Activated CD4-positive, alpha-beta T cell treated with anti-CD3 and anti-CD28 coated beads for 36 hours (primary cell): ENCODE measurements at regions not wholly inside any gene's neighbourhood (a gene's known extent, or its start where the extent isn't known, plus 50 kb on each side); places are given as distances from the start of the nearest gene placed in this dataset.
A peak's percentile ranks its signal among the peaks of the same experiment; 100 is the strongest.

Experiments
- ATAC-seq: fragments of 200-7000 bp; cut with Tn5 transposase; one replicate; pipeline ENCODE4 v1.10.0; 2021; ENCODE audit warnings: mild to moderate bottlenecking, moderate library complexity
- CTCF ChIA-PET: fragments of 350-600 bp; sonication (Branson Sonifier 250); formaldehyde crosslinking; loops from one replicate; lab custom pipeline; 2021; ENCODE audit warnings: antibody characterized with exemption; lab: Charles Lee
- POLR2A ChIA-PET: fragments of 350-600 bp; sonication (Branson Sonifier 250); formaldehyde crosslinking; loops from one replicate; lab custom pipeline; 2021; ENCODE audit warnings: antibody characterized with exemption, inconsistent platforms; lab: Charles Lee
- DNase-seq: peaks from one replicate; pipeline ENCODE4 v3.0.0-alpha.2; 2020
- H3K27ac Mint-ChIP-seq: one replicate; pipeline ENCODE4 v1.8.0; 2021; ENCODE audit warnings: mixed read lengths
- H3K27me3 Mint-ChIP-seq: one replicate; pipeline ENCODE4 v1.8.0; 2021; ENCODE audit warnings: mixed read lengths
- H3K36me3 Mint-ChIP-seq: one replicate; pipeline ENCODE4 v1.8.0; 2021; ENCODE audit warnings: low read depth, mixed read lengths
- H3K4me1 Mint-ChIP-seq: one replicate; pipeline ENCODE4 v1.8.0; 2021; ENCODE audit warnings: mixed read lengths
- H3K4me3 Mint-ChIP-seq: one replicate; pipeline ENCODE4 v1.8.0; 2021; ENCODE audit warnings: mild to moderate bottlenecking, moderate library complexity, mixed read lengths
- H3K9me3 Mint-ChIP-seq: one replicate; pipeline ENCODE4 v1.8.0; 2021; ENCODE audit warnings: low read depth, mixed read lengths
- intact Hi-C, 2 experiments: fragments of 100-400 bp; cut with DNase I in 1 of 2; cut with micrococcal nuclease in 1 of 2; formaldehyde crosslinking; loops; one replicate each; pipeline versions ENCODE4 v1.14.2 to v1.15.1; 2022 to 2024; cut with DNase I, micrococcal nuclease

- ChIA-PET POLR2A (interaction anchor here (0.7 to 1.2 kb wide), 3 partner anchors 11 to 97 kb away, joined by 3 to 4 read pairs (median 3); no protein-coding TSS in a partner anchor), CTCF (interaction anchor here (1.2 to 1.9 kb wide), 2 partner anchors 14 to 16 kb away, joined by 5 read pairs; no protein-coding TSS in a partner anchor)
- H3K36me3 Mint-ChIP-seq: peaks cover 11% of the 10 kb centered on the region
- ATAC-seq: peak; percentile 80
- peak overlapping the region; percentile 82 for H3K4me3 Mint-ChIP-seq
- peak overlapping the region; percentile 98 for H3K27ac Mint-ChIP-seq
- no peaks in the 10 kb centered on the region for H3K27me3 Mint-ChIP-seq
- peaks cover 7% of the 10 kb centered on the region for H3K9me3 Mint-ChIP-seq
- peaks cover 73% of the 10 kb centered on the region for H3K4me1 Mint-ChIP-seq
- peak; percentile 66 for DNase-seq
- intact Hi-C loops: loop anchor here (1.0 to 10.0 kb wide), 11 partner anchors 10 to 1470 kb away; partner anchors contain the start of genes UTRN (in 2 of the 2), FBXO30 (in 1 of the 2) and SF3B5 (in 1 of the 2)
Measured at GRCh38 chr6:144344646-144345045, 59.5 kb downstream of the UTRN start.

GRCh38 chr6:144345451-144345850 is 60.3 kb downstream of the UTRN start:
- no peak for DNase-seq
- peak overlapping the region; percentile 98 for H3K27ac Mint-ChIP-seq
- intact Hi-C loops: loop anchor here (2.0 to 10.0 kb wide), 3 partner anchors 61 to 1469 kb away; partner anchors contain the start of genes FBXO30 (in 1 of the 2) and UTRN (in 1 of the 2)
- ChIA-PET CTCF (interaction anchor here (0.6 to 1.9 kb wide), 3 partner anchors 15 to 1491 kb away, joined by 3 to 5 read pairs (median 3); no protein-coding TSS in a partner anchor), POLR2A (interaction anchor here (0.6 to 1.2 kb wide), 4 partner anchors 11 to 98 kb away, joined by 3 to 4 read pairs (median 3); no protein-coding TSS in a partner anchor)
- H3K9me3 Mint-ChIP-seq: peaks cover 7% of the 10 kb centered on the region
- H3K27me3 Mint-ChIP-seq: no peaks in the 10 kb centered on the region
- H3K4me1 Mint-ChIP-seq: peaks cover 79% of the 10 kb centered on the region
- peaks cover 13% of the 10 kb centered on the region for H3K36me3 Mint-ChIP-seq
- peak overlapping the region; percentile 82 for H3K4me3 Mint-ChIP-seq
- no peak for ATAC-seq

- peak; percentile 55 for DNase-seq
- CTCF ChIA-PET: interaction anchor here (1.2 to 1.3 kb wide), 2 partner anchors 17 to 18 kb away, joined by 3 to 5 read pairs; no protein-coding TSS in a partner anchor
- Mint-ChIP-seq H3K9me3 (peaks cover 7% of the 10 kb centered on the region), H3K4me3 (peak overlapping the region; percentile 15), H3K27ac (peak overlapping the region; percentile 91), H3K27me3 (no peaks in the 10 kb centered on the region), H3K4me1 (peaks cover 82% of the 10 kb centered on the region), H3K36me3 (peaks cover 13% of the 10 kb centered on the region)
- ATAC-seq: no peak
- POLR2A ChIA-PET: interaction anchor here (0.9 kb wide), 1 partner anchor 22 kb away, joined by 6 read pairs; no protein-coding TSS in a partner anchor
- intact Hi-C loops: loop anchor here in 1 of 2 experiments (10.0 kb wide), 1 partner anchor 1468 kb away; the partner anchor contains the start of gene FBXO30
Measured at GRCh38 chr6:144346719-144347447, 61.7 kb downstream of the UTRN start.

GRCh38 chr6:144347448-144347759 is 62.3 kb downstream of the UTRN start:
- ChIA-PET CTCF (interaction anchor here (0.7 to 1.3 kb wide), 3 partner anchors 13 to 18 kb away, joined by 3 to 5 read pairs (median 3); no protein-coding TSS in a partner anchor), POLR2A (interaction anchor here (0.9 kb wide), 1 partner anchor 21 kb away, joined by 6 read pairs; no protein-coding TSS in a partner anchor)
- no peaks in the 10 kb centered on the region for H3K27me3 Mint-ChIP-seq
- peaks cover 82% of the 10 kb centered on the region for H3K4me1 Mint-ChIP-seq
- no peak for DNase-seq
- H3K36me3 Mint-ChIP-seq: peaks cover 13% of the 10 kb centered on the region
- peak overlapping the region; percentile 1 for H3K4me3 Mint-ChIP-seq
- peaks cover 7% of the 10 kb centered on the region for H3K9me3 Mint-ChIP-seq
- intact Hi-C loops: loop anchor here in 1 of 2 experiments (10.0 kb wide), 1 partner anchor 1467 kb away; the partner anchor contains the start of gene FBXO30
- ATAC-seq: no peak
- peak overlapping the region; percentile 91 for H3K27ac Mint-ChIP-seq

GRCh38 chr6:144347933-144348332 is 62.8 kb downstream of the UTRN start:
- peaks cover 13% of the 10 kb centered on the region for H3K36me3 Mint-ChIP-seq
- peaks cover 7% of the 10 kb centered on the region for H3K9me3 Mint-ChIP-seq
- DNase-seq: no peak
- no peak overlapping the region for H3K4me3 Mint-ChIP-seq
- H3K27ac Mint-ChIP-seq: peak overlapping the region; percentile 96
- no peaks in the 10 kb centered on the region for H3K27me3 Mint-ChIP-seq
- POLR2A ChIA-PET: interaction anchor here (0.6 kb wide), 1 partner anchor 561 kb away, joined by 3 read pairs; no protein-coding TSS in a partner anchor
- CTCF ChIA-PET: interaction anchor here (0.7 to 1.3 kb wide), 2 partner anchors 12 to 16 kb away, joined by 3 read pairs; no protein-coding TSS in a partner anchor
- ATAC-seq: no peak
- intact Hi-C loops: loop anchor here in 1 of 2 experiments (10.0 kb wide), 1 partner anchor 1467 kb away; the partner anchor contains the start of gene FBXO30
- peaks cover 82% of the 10 kb centered on the region for H3K4me1 Mint-ChIP-seq

DNA sequence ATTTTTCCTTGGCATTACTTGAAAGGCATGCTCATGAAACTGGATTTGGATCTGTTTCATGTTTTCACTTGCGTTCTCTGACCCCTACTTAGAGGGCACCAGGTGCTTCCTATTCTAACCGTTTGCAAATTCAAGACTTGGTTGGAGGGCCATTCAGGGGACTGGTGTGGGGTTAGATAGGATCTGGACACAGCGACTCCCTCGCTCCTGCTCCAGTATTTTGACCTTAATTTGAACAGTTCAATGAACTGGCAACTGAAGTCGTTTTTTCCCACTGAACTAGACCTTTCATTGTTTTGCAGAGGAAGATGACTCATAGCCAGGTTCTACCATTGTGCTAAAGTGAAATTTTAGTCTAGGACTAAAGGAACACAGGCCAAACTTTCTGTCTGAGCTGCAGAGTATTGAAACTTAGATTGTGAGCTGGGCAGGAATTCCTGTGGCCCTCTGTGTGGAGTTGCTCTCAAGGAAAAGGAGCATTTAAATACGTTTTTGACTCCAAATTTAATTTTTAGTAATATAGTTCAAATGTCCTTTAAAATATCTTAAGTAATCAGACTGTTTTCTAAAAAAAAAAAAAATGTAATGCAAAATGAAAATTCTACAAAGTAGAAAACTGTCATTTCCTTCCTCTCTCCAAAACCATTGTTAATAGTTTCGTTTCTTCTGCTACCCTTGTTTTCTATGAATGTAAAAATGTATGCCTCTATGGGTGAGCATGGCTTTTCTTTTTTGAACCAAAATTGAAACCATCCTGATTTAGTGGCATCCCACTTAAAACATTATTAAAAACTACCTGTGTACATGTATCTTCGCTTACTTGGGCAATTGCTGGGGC is 64.8 kb downstream of the UTRN start:
- no peaks in the 10 kb centered on the region for H3K27me3 Mint-ChIP-seq
- peak overlapping the region; percentile 96 for H3K27ac Mint-ChIP-seq
- ATAC-seq (peak; percentile 45), DNase-seq (no peak)
- intact Hi-C loops: loop anchor here (2.0 to 10.0 kb wide), 6 partner anchors 15 to 1465 kb away; partner anchors contain the start of gene FBXO30 (in 1 of the 2)
- CTCF ChIA-PET: no interaction called here
- H3K36me3 Mint-ChIP-seq: peaks cover 13% of the 10 kb centered on the region
- H3K4me1 Mint-ChIP-seq: peaks cover 88% of the 10 kb centered on the region
- POLR2A ChIA-PET: interaction anchor here (0.6 kb wide), 2 partner anchors 133 to 199 kb away, joined by 5 to 6 read pairs; no protein-coding TSS in a partner anchor
- peak overlapping the region; percentile 69 for H3K4me3 Mint-ChIP-seq
- peaks cover 7% of the 10 kb centered on the region for H3K9me3 Mint-ChIP-seq

GRCh38 chr6:144350528-144350880 is 65.4 kb downstream of the UTRN start:
- DNase-seq (no peak), ATAC-seq (no peak)
- peak overlapping the region; percentile 69 for H3K4me3 Mint-ChIP-seq
- ChIA-PET POLR2A (interaction anchor here (0.6 kb wide), 1 partner anchor 198 kb away, joined by 5 read pairs; no protein-coding TSS in a partner anchor), CTCF (no interaction called here)
- H3K9me3 Mint-ChIP-seq: peaks cover 7% of the 10 kb centered on the region
- no peaks in the 10 kb centered on the region for H3K27me3 Mint-ChIP-seq
- H3K27ac Mint-ChIP-seq: peak overlapping the region; percentile 96
- peaks cover 13% of the 10 kb centered on the region for H3K36me3 Mint-ChIP-seq
- H3K4me1 Mint-ChIP-seq: peaks cover 84% of the 10 kb centered on the region
- intact Hi-C loops: loop anchor here in 1 of 2 experiments (2.0 to 5.0 kb wide), 5 partner anchors 14 to 218 kb away; no protein-coding TSS in a partner anchor

DNA sequence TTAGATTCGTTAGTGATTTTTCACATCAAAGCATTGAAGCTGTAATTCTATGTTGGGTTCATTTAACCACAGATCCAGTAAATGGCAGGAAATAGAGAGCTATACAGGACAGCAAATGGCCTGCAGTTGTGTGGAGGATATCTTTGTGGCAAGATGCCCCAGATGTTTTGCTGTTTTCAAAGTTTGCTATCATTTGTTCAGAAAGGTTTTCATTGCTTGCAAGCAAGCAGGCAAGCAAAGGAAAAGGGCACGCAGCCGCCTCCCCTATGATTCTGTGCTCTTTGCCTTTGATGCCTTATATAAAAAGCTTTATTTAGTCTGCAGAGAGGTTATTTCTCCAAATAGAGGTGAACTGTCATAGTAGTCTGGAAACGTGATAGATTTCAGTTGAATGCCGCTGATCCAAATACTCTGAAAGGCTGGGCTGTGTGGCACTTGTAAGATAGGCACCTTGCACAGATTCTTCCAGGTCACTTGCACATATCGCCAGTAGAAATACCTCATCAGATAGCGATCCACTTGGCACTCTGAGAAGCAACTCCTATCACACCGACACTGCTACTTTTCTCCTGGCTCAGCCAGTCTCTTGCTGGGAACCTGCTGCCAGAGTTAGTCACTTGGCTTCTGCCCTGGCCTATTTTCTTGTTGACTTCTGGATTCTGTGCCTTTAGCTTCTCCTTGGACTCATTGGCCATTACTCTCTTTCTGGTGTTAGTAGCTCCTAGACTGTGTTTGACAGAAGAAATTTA is 66.4 kb downstream of the UTRN start:
- H3K9me3 Mint-ChIP-seq: peaks cover 7% of the 10 kb centered on the region
- no peaks in the 10 kb centered on the region for H3K27me3 Mint-ChIP-seq
- peaks cover 13% of the 10 kb centered on the region for H3K36me3 Mint-ChIP-seq
- peaks cover 82% of the 10 kb centered on the region for H3K4me1 Mint-ChIP-seq
- ChIA-PET CTCF (interaction anchor here (1.1 kb wide), 1 partner anchor 129 kb away, joined by 3 read pairs; no protein-coding TSS in a partner anchor), POLR2A (no interaction called here)
- peak overlapping the region; percentile 91 for H3K27ac Mint-ChIP-seq
- no peak for ATAC-seq
- intact Hi-C loops: loop anchor here in 1 of 2 experiments (2.0 to 5.0 kb wide), 5 partner anchors 13 to 219 kb away; no protein-coding TSS in a partner anchor
- peak overlapping the region; percentile 60 for H3K4me3 Mint-ChIP-seq
- DNase-seq: no peak

GRCh38 chr6:144352331-144352730 is 67.2 kb downstream of the UTRN start:
- ChIA-PET POLR2A (no interaction called here), CTCF (no interaction called here)
- ATAC-seq (no peak), DNase-seq (no peak)
- peaks cover 9% of the 10 kb centered on the region for H3K36me3 Mint-ChIP-seq
- H3K9me3 Mint-ChIP-seq: peaks cover 6% of the 10 kb centered on the region
- intact Hi-C loops: loop anchor here in 1 of 2 experiments (5.0 kb wide), 3 partner anchors 45 to 220 kb away; no protein-coding TSS in a partner anchor
- H3K27me3 Mint-ChIP-seq: no peaks in the 10 kb centered on the region
- H3K4me1 Mint-ChIP-seq: peaks cover 80% of the 10 kb centered on the region
- H3K4me3 Mint-ChIP-seq: no peak overlapping the region
- H3K27ac Mint-ChIP-seq: peak overlapping the region; percentile 91
